Naive B cell (primary cell): ENCODE measurements at regions not wholly inside any gene's neighbourhood (a gene's known extent, or its start where the extent isn't known, plus 50 kb on each side); places are given as distances from the start of the nearest gene placed in this dataset.

Experiments used
- ATAC-seq, 2 donors: fragments of 150-1000 bp; cut with Tn5 transposase; 2 replicates each; pipeline ENCODE4 v1.10.0; 2021; ENCODE audit warnings: low read depth in 2 of 2, mild to moderate bottlenecking in 2 of 2, moderate library complexity in 2 of 2
- DNase-seq: peaks from one replicate; pipeline ENCODE4 v3.0.0; 2022
- H3K27ac Mint-ChIP-seq, 6 donors: one replicate each; pipeline ENCODE4 v1.8.0; 2020 to 2022; ENCODE audit warnings: mild to moderate bottlenecking in 6 of 6, mixed read lengths in 6 of 6, moderate library complexity in 5 of 6, inconsistent platforms in 2 of 6
- H3K27me3 Mint-ChIP-seq, 3 donors: one replicate each; pipeline ENCODE4 v1.8.0; 2021 to 2022; ENCODE audit warnings: mixed read lengths in 3 of 3, mild to moderate bottlenecking in 1 of 3
- H3K36me3 Mint-ChIP-seq, 2 donors: one replicate each; pipeline ENCODE4 v1.8.0; 2020 to 2022; ENCODE audit warnings: mixed read lengths in 2 of 2, inconsistent platforms in 1 of 2, mild to moderate bottlenecking in 1 of 2
- H3K4me1 Mint-ChIP-seq, 3 donors: one replicate each; pipeline ENCODE4 v1.8.0; 2020 to 2022; ENCODE audit warnings: mixed read lengths in 3 of 3, inconsistent platforms in 1 of 3, mild to moderate bottlenecking in 1 of 3, moderate library complexity in 1 of 3
- H3K4me3 Mint-ChIP-seq, 8 donors: one replicate each; pipeline ENCODE4 v1.8.0; 2020 to 2022; ENCODE audit warnings: mild to moderate bottlenecking in 8 of 8, mixed read lengths in 8 of 8, moderate library complexity in 8 of 8, inconsistent platforms in 2 of 8
- H3K9me3 Mint-ChIP-seq, 7 donors: one replicate each; pipeline ENCODE4 v1.8.0; 2020 to 2022; ENCODE audit warnings: mixed read lengths in 7 of 7, mild to moderate bottlenecking in 5 of 7, inconsistent platforms in 2 of 7, moderate library complexity in 1 of 7

DNA sequence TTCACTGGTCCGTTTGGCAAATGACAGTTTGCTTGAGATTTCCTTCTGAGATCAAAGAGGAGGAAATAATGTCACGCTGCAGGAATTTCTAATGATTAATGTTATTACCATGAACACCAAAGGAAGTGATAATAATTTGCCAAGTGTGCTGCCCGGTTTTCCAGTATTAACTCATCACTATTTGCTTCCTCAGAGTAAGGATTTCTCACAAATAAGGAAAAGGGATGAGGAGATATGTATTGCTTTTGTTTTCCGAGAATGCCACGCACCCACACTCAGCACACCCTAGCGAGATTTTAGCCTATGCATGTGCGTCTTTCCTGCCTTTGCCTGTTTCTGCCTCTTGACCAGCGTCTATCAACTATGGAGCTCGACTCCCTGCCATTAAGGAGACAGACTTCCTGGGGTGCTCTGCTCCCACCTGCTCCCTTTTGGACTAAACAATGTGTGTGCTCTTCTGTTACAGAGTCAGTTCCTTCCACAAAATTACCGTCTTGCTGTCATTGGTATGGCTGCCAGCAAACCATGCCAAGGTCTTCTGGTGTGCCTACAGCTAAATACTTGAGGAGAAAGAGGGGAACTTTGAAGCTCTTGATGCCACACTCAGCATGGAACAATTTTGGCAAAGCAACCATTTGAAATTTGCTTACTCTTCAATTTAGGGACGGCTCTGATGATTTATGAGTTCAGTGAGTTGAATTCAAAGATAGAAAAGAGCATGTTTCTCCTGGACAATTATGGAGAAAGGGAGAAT, 393.1 kb upstream of the ZFP42 start:
- Mint-ChIP-seq H3K9me3 (peaks cover 0 to 2% (median 0%) of the 10 kb centered on the region in 7 donors), H3K36me3 (no peaks in the 10 kb centered on the region), H3K4me1 (no peaks in the 10 kb centered on the region), H3K27me3 (no peaks in the 10 kb centered on the region), H3K27ac (no peak overlapping the region), H3K4me3 (no peak overlapping the region)
- DNase-seq (no peak), ATAC-seq (no peak)

DNA sequence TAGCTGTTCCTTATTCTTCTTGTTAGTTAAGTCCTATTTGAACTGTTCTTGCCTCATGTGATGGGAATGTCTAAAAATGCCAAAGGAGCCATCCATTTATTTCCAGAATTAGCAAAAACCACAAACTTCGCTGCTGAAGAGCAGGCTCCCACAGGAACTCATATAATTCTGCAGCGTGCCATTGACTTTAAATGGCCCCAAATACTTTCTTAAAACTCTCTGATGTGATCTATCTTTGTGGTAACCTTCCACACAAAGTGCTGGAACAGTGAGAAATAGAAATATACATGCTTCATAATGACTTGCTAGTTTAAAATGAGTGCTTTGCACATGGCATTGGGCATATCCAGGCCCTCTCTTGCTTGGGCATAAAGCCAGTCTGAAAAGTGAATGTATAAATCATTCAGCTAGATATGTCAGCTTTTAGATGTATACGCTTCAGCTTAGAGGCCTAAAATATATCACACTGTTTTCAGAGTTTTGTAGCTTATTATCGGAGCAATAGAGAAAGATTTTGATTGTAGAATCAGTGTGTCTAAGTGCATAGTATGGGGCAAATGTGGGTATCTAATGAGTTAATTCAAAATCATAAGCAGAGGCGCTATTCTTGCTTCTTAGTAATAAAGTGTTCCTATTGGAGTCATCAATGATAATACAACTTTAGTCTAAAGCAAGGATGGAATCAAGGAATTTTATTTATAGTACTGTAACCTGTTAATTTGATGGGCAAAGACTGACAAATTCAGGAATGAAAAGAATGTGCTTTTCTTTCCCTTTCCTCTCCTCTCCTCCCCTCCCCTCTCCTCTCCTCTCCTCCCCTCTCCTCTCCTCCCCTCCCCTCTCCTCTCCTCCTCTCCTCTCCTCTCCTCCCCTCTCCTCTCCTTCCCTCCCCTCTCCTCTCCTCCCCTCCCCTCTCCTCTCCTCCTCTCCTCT, 392.2 kb upstream of the ZFP42 start:
- Mint-ChIP-seq H3K36me3 (no peaks in the 10 kb centered on the region), H3K4me1 (no peaks in the 10 kb centered on the region), H3K4me3 (no peak overlapping the region), H3K9me3 (peaks cover 0 to 2% (median 0%) of the 10 kb centered on the region in 7 donors), H3K27ac (no peak overlapping the region), H3K27me3 (no peaks in the 10 kb centered on the region)
- no peak for ATAC-seq
- DNase-seq = no peak

GRCh38 chr4:187604984-187605383, 390.6 kb upstream of the ZFP42 start:
- Mint-ChIP-seq H3K9me3 (peaks cover 0 to 1% (median 0%) of the 10 kb centered on the region in 7 donors), H3K36me3 (no peaks in the 10 kb centered on the region), H3K27me3 (no peaks in the 10 kb centered on the region), H3K4me1 (no peaks in the 10 kb centered on the region), H3K4me3 (no peak overlapping the region), H3K27ac (peak overlapping the region in 1 of 6 donors; percentile 10)
- DNase-seq (no peak), ATAC-seq (no peak)

DNA sequence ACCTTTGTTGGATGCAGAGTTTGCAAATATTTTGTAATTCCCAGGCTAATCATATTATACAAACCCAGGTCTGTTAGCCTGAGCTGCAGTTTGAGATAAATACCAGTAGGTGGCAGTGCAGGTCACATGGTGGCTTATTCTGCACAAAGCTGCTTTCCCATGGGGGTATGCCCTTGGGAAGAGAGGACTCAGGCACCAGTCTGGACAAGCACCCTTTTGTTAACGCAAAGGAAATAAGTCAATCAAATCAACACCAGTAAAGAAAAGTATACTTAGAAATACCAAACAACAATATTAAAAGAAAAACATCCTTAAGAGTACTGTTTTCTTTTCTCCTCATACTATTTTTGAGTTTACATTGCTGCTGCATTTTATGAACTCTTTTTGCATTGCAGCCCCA, 389.0 kb upstream of the ZFP42 start:
- peaks cover 0 to 4% (median 0%) of the 10 kb centered on the region in 7 donors for H3K9me3 Mint-ChIP-seq
- ATAC-seq (no peak), DNase-seq (peak; percentile 1)
- no peak overlapping the region for H3K4me3 Mint-ChIP-seq
- H3K27ac Mint-ChIP-seq = no peak overlapping the region
- no peaks in the 10 kb centered on the region for H3K4me1 Mint-ChIP-seq
- no peaks in the 10 kb centered on the region for H3K36me3 Mint-ChIP-seq
- no peaks in the 10 kb centered on the region for H3K27me3 Mint-ChIP-seq

DNA sequence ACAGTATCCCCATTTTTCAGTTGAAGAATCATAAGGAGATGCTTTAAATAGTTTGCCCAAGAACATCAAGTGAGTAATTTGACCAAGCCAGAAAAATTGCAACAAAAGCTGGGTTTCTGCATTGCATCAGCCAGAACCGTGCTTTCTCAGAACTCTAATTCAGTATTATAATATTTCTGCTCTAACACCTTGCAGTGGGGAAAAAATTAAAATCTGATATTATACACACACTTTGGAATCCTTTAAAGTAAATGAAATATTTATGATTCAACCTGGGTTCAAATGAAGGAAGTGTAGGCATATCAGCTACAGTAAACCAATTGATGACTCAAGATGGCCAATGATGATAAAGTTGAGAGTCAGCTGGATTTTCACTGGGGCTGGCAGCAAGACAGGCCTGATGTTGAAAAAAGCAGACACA, 387.6 kb upstream of the ZFP42 start:
- Mint-ChIP-seq H3K27me3 (no peaks in the 10 kb centered on the region), H3K4me3 (no peak overlapping the region), H3K27ac (no peak overlapping the region), H3K4me1 (no peaks in the 10 kb centered on the region), H3K9me3 (peaks cover 0 to 4% (median 0%) of the 10 kb centered on the region in 7 donors), H3K36me3 (no peaks in the 10 kb centered on the region)
- ATAC-seq (no peak), DNase-seq (no peak)

DNA sequence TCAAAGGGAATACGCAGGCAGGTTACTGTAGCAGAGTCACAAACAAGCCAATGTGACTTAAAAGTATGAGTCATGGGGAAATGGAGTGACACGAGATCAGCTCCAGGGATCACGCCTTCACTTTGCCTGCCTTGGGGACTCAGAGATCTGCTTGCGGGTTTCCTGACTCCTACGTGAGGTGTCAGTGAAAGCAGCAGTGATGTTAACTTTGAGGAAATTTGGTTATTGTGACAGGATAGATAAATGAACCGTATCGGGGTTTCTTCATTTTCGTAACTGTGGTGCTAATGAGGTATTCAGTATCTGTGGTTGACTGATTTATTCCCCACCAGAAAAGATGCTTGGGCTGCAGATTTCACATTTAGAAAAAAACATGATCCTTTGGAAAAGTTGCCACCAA, 383.3 kb upstream of the ZFP42 start:
- ATAC-seq (no peak), DNase-seq (no peak)
- no peak overlapping the region for H3K4me3 Mint-ChIP-seq
- no peaks in the 10 kb centered on the region for H3K36me3 Mint-ChIP-seq
- H3K4me1 Mint-ChIP-seq = no peaks in the 10 kb centered on the region
- H3K9me3 Mint-ChIP-seq = peaks cover 0 to 4% (median 0%) of the 10 kb centered on the region in 7 donors
- no peak overlapping the region for H3K27ac Mint-ChIP-seq
- H3K27me3 Mint-ChIP-seq = no peaks in the 10 kb centered on the region

DNA sequence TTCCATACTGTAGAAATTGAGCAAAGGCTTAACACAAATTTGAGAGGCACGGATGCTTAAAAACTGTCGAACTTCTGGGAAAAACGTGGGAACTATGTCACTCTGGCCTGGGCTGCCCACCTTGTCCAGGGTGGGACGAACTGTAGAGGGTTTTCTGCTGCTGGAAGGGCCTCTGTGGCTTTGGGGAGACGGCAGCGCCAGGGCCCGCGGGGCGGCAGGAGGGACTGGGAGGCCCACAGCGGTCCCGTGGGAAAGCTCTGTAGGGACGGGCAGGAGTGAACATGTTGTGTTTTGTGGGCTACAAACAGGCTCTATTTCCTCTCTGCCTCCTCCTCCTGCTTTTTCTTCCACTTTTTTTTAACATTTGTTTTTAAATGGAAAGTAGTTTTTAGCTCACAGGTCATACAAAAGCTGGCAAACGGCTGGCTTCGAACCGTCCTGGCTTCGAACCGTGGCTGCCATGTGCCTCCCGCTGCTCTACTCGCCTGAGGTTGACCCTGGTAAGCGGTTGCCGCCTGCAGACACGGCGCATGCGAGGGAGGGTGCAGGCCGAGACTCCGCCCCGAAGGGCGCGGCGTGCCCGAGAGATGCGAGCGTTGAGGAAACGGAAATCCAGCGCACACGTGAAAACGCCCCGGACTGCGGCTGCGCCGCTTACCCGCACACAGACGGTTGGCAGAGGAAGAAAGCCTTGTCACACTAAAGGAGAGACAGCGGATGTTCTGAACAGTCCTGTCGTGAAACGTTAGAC, 382.3 kb upstream of the ZFP42 start:
- H3K4me3 Mint-ChIP-seq = no peak overlapping the region
- H3K36me3 Mint-ChIP-seq = no peaks in the 10 kb centered on the region
- no peaks in the 10 kb centered on the region for H3K27me3 Mint-ChIP-seq
- no peaks in the 10 kb centered on the region for H3K4me1 Mint-ChIP-seq
- no peak for DNase-seq
- ATAC-seq = no peak
- H3K9me3 Mint-ChIP-seq = peaks cover 0 to 4% (median under 1%) of the 10 kb centered on the region in 7 donors
- no peak overlapping the region for H3K27ac Mint-ChIP-seq

- Mint-ChIP-seq H3K4me3 (no peak overlapping the region), H3K27ac (no peak overlapping the region)
- ATAC-seq = no peak
These were observed 379.6 kb upstream of the ZFP42 start for GRCh38 chr4:187615972-187616371.

GRCh38 chr4:187617113-187617512, 378.5 kb upstream of the ZFP42 start:
- ATAC-seq (no peak), DNase-seq (no peak)
- H3K4me1 Mint-ChIP-seq = no peaks in the 10 kb centered on the region
- H3K27me3 Mint-ChIP-seq = no peaks in the 10 kb centered on the region
- no peak overlapping the region for H3K27ac Mint-ChIP-seq
- H3K36me3 Mint-ChIP-seq = no peaks in the 10 kb centered on the region
- H3K9me3 Mint-ChIP-seq = peaks cover 0 to 4% (median 0%) of the 10 kb centered on the region in 7 donors
- H3K4me3 Mint-ChIP-seq = no peak overlapping the region

More at GRCh38 chr4:187615972-187616371, 379.6 kb upstream of the ZFP42 start:
- no peaks in the 10 kb centered on the region for H3K36me3 Mint-ChIP-seq
- H3K9me3 Mint-ChIP-seq = peaks cover 0 to 4% (median 1%) of the 10 kb centered on the region in 7 donors
- H3K4me1 Mint-ChIP-seq = no peaks in the 10 kb centered on the region
- DNase-seq = no peak
- no peaks in the 10 kb centered on the region for H3K27me3 Mint-ChIP-seq

- no peaks in the 10 kb centered on the region for H3K36me3 Mint-ChIP-seq
- H3K9me3 Mint-ChIP-seq = peaks cover 0 to 8% (median 1%) of the 10 kb centered on the region in 7 donors
- H3K4me3 Mint-ChIP-seq = no peak overlapping the region
- H3K27me3 Mint-ChIP-seq = no peaks in the 10 kb centered on the region
- no peaks in the 10 kb centered on the region for H3K4me1 Mint-ChIP-seq
- DNase-seq (no peak), ATAC-seq (no peak)
- no peak overlapping the region for H3K27ac Mint-ChIP-seq
These were observed 376.8 kb upstream of the ZFP42 start for GRCh38 chr4:187618701-187619281.

- peaks cover 0 to 14% (median 0%) of the 10 kb centered on the region in 7 donors for H3K9me3 Mint-ChIP-seq
- H3K27me3 Mint-ChIP-seq = no peaks in the 10 kb centered on the region
- no peaks in the 10 kb centered on the region for H3K36me3 Mint-ChIP-seq
- no peak overlapping the region for H3K4me3 Mint-ChIP-seq
- H3K4me1 Mint-ChIP-seq = no peaks in the 10 kb centered on the region
- ATAC-seq (no peak), DNase-seq (no peak)
- H3K27ac Mint-ChIP-seq = no peak overlapping the region
These were observed 376.3 kb upstream of the ZFP42 start for GRCh38 chr4:187619319-187619718.

GRCh38 chr4:187632260-187632995, 363.1 kb upstream of the ZFP42 start:
- Mint-ChIP-seq H3K27ac (no peak overlapping the region), H3K4me1 (no peaks in the 10 kb centered on the region), H3K4me3 (no peak overlapping the region), H3K27me3 (no peaks in the 10 kb centered on the region), H3K9me3 (peaks cover 2 to 15% (median 10%) of the 10 kb centered on the region in 7 donors), H3K36me3 (no peaks in the 10 kb centered on the region)
- no peak for DNase-seq
- ATAC-seq = no peak
